BE2C (cell line): ENCODE measurements at regions not wholly inside any gene's neighbourhood (a gene's known extent, or its start where the extent isn't known, plus 50 kb on each side); places are given as distances from the start of the nearest gene placed in this dataset.

ENCODE experiments used
- DNase-seq: peaks from one replicate; pipeline ENCODE4 v3.0.0-alpha.2; 2020
- H3K27me3 ChIP-seq: fragments of 250-450 bp; sonication (Bioruptor Pico); 2 replicates; pipeline ENCODE4 v1.5.1; 2020; ENCODE audit warnings: mild to moderate bottlenecking
- H3K36me3 ChIP-seq: fragments of 250-450 bp; sonication (Bioruptor Pico); 2 replicates; pipeline ENCODE4 v1.5.1; 2020; ENCODE audit warnings: mild to moderate bottlenecking
- H3K4me1 ChIP-seq: fragments of 250-450 bp; sonication (Bioruptor Pico); 2 replicates; pipeline ENCODE4 v1.5.1; 2020
- H3K4me3 ChIP-seq: 2 replicates; pipeline ENCODE4 v1.5.1; 2011; ENCODE audit warnings: low read depth, low read length
- H3K9me3 ChIP-seq: fragments of 250-450 bp; sonication (Bioruptor Pico); 2 replicates; pipeline ENCODE4 v1.5.1; 2020
- TF ChIP-seq, protein P1 (sequence below): IDR thresholded peaks from 2 replicates; pipeline ENCODE4 v1.5.1; 2012; ENCODE audit warnings: mild to moderate bottlenecking, low read depth, low read length

DNA sequence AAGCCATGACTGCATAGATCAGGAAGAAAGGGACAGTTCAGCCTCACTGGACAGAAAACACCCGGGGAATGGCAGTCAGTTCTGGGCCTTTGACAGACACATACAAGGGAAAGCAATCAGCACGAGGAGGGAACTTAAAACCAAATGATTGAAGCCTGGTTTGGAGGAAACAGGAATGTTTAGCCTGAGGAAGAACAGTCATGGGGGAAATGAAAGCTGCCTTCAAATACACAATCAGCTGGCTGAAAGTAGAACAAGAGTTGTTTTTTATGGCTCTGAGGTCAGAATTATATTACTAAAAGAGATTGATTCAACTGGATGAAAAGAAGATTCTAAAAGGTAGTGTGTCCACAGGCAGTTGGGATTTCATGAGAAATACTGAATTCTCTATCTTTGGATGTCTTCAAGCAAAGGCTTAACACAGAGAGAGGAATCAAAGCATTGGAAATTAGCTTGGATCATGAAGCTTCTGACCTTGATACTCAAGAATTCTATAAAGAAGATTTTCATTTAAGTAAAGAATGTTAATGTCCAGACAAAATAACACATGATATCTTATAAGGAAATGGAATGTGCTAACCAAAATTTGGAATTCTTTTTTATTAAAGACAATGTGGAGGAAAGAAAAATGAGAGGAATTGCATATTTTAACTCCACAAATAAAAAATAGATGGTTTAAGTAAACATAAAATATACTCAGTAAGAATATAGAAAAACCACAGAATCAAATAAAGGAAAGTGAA, 216.6 kb downstream of the IBTK start:
- H3K4me1 ChIP-seq = no peaks in the 10 kb centered on the region
- no peak for DNase-seq
- TF ChIP-seq, protein P1, sequence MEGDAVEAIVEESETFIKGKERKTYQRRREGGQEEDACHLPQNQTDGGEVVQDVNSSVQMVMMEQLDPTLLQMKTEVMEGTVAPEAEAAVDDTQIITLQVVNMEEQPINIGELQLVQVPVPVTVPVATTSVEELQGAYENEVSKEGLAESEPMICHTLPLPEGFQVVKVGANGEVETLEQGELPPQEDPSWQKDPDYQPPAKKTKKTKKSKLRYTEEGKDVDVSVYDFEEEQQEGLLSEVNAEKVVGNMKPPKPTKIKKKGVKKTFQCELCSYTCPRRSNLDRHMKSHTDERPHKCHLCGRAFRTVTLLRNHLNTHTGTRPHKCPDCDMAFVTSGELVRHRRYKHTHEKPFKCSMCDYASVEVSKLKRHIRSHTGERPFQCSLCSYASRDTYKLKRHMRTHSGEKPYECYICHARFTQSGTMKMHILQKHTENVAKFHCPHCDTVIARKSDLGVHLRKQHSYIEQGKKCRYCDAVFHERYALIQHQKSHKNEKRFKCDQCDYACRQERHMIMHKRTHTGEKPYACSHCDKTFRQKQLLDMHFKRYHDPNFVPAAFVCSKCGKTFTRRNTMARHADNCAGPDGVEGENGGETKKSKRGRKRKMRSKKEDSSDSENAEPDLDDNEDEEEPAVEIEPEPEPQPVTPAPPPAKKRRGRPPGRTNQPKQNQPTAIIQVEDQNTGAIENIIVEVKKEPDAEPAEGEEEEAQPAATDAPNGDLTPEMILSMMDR = no peak
- H3K4me3 ChIP-seq = no peak overlapping the region
- no peaks in the 10 kb centered on the region for H3K9me3 ChIP-seq
- no peaks in the 10 kb centered on the region for H3K36me3 ChIP-seq
- H3K27me3 ChIP-seq = no peaks in the 10 kb centered on the region

DNA sequence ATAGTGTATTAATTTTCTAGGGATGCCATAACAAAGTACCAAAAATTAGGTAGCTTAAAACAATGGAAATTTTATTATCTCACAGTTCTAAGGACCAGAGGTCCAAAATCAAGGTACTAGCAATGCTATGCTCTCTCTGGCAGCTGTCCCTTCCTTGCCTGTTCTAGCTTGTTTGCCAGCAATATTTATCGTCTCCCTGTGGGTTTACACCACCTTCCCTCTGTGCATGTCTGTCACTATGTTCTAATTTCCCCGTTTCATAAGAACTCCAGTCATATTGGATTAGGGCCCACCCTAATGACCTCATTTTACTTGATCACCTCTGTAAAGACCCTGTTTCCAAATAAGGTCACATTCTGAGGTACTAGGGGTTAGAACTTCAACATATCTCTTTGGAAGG, 217.2 kb downstream of the IBTK start:
- Histone ChIP-seq H3K4me1 (no peaks in the 10 kb centered on the region), H3K36me3 (no peaks in the 10 kb centered on the region), H3K4me3 (no peak overlapping the region), H3K27me3 (no peaks in the 10 kb centered on the region), H3K9me3 (no peaks in the 10 kb centered on the region)
- no peak for DNase-seq
- TF ChIP-seq, protein P1 = no peak

DNA sequence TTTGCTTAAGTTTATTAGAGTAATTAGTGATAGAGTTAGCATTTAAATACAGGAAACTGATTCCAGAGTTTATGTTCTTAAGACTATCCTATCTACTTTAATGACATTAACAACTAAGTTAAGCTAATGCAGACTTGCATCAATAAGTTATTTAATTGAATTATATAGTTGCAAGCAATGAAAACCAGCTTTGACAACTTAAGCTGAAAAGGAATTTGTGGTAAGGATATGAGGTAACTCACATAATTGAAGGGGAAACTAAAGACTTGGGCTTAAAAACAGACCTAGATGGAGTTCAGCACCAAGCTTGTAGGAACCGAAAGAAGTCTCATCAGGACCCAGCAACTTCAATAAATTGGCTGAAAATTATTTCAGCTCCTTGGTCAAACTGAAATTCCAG, 222.3 kb downstream of the IBTK start:
- H3K27me3 ChIP-seq = no peaks in the 10 kb centered on the region
- DNase-seq = no peak
- H3K36me3 ChIP-seq = no peaks in the 10 kb centered on the region
- no peaks in the 10 kb centered on the region for H3K9me3 ChIP-seq
- H3K4me3 ChIP-seq = no peak overlapping the region
- TF ChIP-seq, protein P1 = no peak
- H3K4me1 ChIP-seq = no peaks in the 10 kb centered on the region

DNA sequence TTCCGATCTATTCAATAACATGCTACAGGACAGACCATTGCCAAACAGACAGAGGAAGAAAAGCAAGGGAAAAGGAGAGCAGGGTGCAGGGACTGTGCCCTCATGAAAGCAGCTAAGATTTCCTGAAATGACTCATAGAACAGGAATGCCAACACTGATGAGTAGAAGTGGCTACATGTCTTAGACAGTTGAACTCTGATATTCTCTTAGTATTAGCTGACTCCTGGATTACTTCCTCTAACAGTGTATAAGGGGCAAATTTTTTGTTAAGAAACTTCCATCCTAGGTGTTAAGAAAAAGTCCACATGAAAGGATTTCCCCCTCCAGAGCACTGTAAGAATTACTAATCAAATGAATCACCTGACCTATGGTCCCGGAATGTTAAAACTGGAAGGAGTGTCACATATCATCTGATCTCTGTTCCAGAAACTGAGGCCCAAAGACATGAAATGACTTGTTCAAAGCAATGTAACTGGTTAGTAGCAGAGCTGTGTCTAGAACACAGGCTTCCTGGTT, 224.9 kb downstream of the IBTK start:
- no peak overlapping the region for H3K4me3 ChIP-seq
- no peaks in the 10 kb centered on the region for H3K27me3 ChIP-seq
- no peaks in the 10 kb centered on the region for H3K4me1 ChIP-seq
- no peak for DNase-seq
- TF ChIP-seq, protein P1 = no peak
- no peaks in the 10 kb centered on the region for H3K9me3 ChIP-seq
- no peaks in the 10 kb centered on the region for H3K36me3 ChIP-seq

DNA sequence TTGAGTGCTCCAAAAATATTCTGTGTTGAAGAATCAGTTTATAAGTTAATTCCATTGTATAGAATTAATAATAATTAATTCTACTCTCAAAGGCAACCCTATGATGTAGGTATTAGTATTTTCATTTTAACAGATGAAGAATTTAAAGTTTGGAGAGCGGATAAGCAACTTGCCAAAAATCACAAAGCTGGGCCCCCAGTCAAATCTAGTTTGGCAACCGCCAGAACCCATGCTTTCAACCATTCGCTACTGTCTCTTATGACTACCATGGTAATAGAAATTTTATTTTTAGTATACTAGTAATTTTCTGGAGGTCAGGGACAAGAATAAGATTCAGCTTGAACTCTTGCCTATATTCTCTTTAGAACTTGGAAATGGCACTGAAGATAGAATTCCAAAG, 229.8 kb downstream of the IBTK start:
- Histone ChIP-seq H3K9me3 (no peaks in the 10 kb centered on the region), H3K4me1 (no peaks in the 10 kb centered on the region), H3K27me3 (no peaks in the 10 kb centered on the region), H3K4me3 (no peak overlapping the region), H3K36me3 (no peaks in the 10 kb centered on the region)
- DNase-seq = no peak
- TF ChIP-seq, protein P1 = no peak

DNA sequence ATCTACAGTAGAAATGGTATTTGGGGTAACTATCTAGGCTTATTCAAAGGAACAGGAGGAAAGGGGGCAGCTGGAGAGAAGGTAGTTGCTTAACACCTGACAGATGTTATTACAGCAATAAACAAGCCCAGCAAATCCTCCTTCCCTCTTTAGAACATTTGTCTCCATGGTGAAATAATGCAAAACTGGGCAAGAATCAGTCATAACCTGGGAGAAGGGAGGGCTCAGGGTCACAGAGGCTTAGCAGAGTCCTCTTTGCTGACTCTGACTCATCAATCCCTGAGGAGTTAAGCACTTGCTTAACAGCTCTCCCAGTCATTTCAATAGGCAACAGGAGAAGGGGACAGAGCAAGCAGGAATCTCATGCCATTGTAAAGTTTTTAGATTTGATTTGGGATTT, 230.3 kb downstream of the IBTK start:
- Histone ChIP-seq H3K9me3 (no peaks in the 10 kb centered on the region), H3K36me3 (no peaks in the 10 kb centered on the region), H3K4me1 (no peaks in the 10 kb centered on the region), H3K27me3 (no peaks in the 10 kb centered on the region), H3K4me3 (no peak overlapping the region)
- TF ChIP-seq, protein P1 = no peak
- no peak for DNase-seq
